ENCODE measurements at regions not wholly inside any gene's neighbourhood (a gene's known extent, or its start where the extent isn't known, plus 50 kb on each side); places are given as distances from the start of the nearest gene placed in this dataset.

GRCh38 chr2:208627916-208628315 is 221.3 kb downstream of the PTH2R start:
- TF ChIP-seq CTCF (conservative IDR thresholded peaks at IDR 0.05; ENCODE audit: low read depth in 2 of 2): no peak
- no peak for TF ChIP-seq JUNB (IDR thresholded peaks at IDR 0.05; ENCODE audit: unreplicated experiment)
- TF ChIP-seq EZH2 (IDR thresholded peaks at IDR 0.05; ENCODE audit: low read depth, unreplicated experiment): no peak
- no peak for TF ChIP-seq REST (IDR thresholded peaks at IDR 0.05; ENCODE audit: unreplicated experiment)
- no peak for TF ChIP-seq POLR2AphosphoS5 (IDR thresholded peaks at IDR 0.05; ENCODE audit: low read depth)
- no peak for TF ChIP-seq EZH2phosphoT487 (IDR thresholded peaks at IDR 0.05; ENCODE audit: unreplicated experiment)
